Activated gamma-delta T cell treated with Interleukin-2 at 50 U/mL for 16 hours (primary cell): ENCODE measurements at regions not wholly inside any gene's neighbourhood (a gene's known extent, or its start where the extent isn't known, plus 50 kb on each side); places are given as distances from the start of the nearest gene placed in this dataset.

Source experiments
- DNase-seq: peaks from one replicate; pipeline ENCODE4 v3.0.0-alpha.2; 2020

GRCh38 chr12:128047266-128048060, 219.5 kb upstream of the TMEM132C start:
- no peak for DNase-seq

DNA sequence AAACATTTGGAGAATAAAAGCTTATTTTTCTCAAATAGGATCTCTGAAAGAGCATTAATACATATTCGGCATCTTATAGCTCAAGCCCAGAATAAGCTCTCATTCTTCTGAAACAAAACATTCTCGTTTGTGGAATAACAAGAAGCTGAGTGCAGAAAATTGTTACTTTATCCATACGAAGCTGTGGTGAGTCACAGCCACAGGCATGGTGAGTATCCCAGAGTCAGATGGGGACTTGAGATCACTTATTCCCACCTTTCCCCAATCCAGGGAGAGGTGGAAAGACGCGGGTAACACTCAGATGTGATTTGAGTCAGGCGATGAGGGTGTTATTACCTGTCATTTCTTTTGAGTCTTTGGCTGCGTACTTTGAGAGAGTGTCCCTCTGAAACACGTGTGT, 214.6 kb upstream of the TMEM132C start:
- DNase-seq, result no peak

GRCh38 chr12:128052777-128053176, 214.2 kb upstream of the TMEM132C start:
- no peak for DNase-seq

- DNase-seq, result no peak
These were observed 211.4 kb upstream of the TMEM132C start for GRCh38 chr12:128055567-128055966.

DNA sequence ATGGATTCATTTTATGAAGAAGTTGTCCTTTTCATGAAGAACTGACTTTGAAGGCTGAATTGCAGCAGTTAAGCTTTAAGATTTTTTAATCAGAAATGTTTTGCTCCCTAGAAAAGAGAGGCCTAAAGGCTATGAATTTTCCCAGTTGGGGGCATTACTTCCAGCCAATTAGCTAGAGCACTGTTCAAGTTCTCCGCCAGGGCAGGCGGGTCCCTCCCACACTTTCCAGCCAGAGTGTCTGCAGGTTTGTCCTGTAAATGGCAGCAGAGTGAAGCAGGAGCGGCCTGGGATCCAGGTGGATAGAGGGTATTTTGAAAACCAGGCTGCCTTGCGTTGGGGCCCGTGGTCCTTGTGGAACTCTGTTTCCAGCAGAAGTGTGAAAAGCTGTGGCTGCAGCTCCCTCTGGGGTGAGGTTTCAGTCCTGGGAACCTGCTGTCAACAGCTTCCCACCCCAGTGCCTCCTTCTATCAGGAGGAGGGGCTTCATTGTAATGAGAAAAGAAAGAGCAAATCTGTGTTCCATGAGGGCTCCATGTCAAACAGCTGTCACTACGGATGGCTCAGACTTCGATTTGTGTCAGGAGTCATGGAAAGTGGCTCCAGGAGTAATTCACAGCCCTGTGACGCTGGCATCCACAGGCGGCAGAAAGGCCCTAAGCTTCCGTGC, 210.7 kb upstream of the TMEM132C start:
- no peak for DNase-seq

DNA sequence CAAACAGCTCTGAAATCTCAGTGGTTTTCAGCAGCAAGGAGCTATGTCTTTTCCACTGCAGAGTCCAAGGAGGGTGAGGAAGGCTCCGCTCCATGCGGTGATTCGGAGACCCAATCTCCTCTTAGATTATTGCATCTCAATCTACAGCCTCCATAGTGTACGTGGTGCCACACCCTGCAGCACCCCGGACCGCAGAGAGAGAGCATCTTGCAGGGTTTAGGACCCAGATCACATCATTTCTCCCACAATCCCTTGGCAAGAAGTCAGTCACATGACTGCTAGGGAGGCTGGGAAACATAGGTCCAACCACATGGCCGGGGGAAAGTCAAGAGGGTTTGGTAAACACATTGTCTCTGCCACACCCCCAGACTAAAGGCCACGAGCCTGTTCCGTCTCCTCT, 209.4 kb upstream of the TMEM132C start:
- no peak for DNase-seq

- DNase-seq, result no peak
These were observed 207.2 kb upstream of the TMEM132C start for GRCh38 chr12:128059621-128060370.

GRCh38 chr12:128068211-128068610, 198.8 kb upstream of the TMEM132C start:
- no peak for DNase-seq

GRCh38 chr12:128069359-128069997, 197.5 kb upstream of the TMEM132C start:
- DNase-seq, result no peak

DNA sequence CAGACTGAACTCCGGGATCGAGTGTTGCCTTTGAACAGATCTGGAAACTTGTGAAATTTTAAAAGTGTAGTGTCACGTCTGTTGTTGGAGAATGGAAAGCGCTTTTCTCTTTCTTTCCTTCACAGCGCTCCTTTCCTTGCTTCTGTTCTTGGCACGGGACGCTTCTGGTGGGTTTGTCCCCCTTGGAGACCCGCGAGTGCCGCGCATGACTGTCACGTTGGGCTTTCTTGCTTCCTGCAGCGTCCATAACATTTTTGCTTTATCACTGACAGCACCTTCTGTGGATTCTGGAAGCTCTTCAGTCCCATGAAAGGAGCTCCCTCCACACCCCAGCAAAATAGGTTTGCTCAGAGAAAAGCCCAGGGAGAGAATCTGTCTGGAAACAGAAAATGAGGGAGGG, 193.0 kb upstream of the TMEM132C start:
- no peak for DNase-seq

GRCh38 chr12:128075332-128075731, 191.6 kb upstream of the TMEM132C start:
- DNase-seq, result no peak

DNA sequence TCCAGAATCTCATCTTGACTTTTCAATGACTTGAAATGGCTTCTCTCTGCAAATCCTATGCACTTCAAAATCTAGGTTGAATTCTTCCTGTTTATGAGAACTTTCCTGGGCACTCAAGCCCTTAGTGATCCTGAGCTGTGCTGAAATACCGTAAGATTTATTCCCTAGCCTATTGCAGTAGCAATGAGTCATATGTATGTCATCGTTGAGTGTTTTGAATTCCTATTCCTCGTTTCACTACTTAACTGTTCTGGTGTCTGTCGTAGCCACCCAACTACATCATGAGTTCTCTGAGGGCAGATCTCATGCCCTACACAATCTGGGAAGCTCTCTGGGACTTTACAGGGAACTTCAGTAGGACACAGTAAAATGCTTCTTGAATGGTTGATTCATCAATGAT, 190.8 kb upstream of the TMEM132C start:
- no peak for DNase-seq

- no peak for DNase-seq
These were observed 189.6 kb upstream of the TMEM132C start for GRCh38 chr12:128077211-128077916.

GRCh38 chr12:128077917-128078298, 189.1 kb upstream of the TMEM132C start:
- DNase-seq, result no peak

DNA sequence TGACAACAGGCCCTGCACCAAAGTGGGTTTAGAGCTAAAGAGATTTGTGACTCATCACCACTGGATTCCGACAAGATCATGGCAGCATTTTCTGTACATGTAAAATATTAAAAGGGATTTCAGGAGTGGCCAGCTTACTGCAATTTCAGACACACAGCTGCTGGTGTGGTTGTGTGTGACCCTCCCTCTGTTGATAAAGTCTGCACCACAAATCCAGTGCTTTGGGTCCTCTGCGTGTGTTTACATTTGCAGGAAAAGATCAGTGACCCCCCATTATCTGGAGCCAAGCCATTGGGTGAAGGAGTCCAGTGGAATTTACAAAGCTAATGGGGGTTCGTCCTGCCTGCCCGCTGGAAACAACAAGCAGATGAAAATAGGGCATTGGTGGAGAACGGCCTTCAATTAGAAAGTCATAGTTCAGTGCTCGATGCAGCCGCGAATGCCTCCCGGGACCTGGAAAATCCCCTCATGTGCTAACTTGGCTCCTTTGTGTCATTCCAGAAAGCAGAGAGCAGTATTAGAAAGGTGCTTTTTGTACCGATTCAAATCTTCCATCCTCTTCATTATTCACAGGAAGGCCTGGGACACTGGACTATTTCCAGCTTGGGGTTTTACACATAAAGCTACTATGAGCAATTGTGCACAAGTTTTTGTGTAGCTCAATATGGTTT, 188.5 kb upstream of the TMEM132C start:
- DNase-seq, result no peak

DNA sequence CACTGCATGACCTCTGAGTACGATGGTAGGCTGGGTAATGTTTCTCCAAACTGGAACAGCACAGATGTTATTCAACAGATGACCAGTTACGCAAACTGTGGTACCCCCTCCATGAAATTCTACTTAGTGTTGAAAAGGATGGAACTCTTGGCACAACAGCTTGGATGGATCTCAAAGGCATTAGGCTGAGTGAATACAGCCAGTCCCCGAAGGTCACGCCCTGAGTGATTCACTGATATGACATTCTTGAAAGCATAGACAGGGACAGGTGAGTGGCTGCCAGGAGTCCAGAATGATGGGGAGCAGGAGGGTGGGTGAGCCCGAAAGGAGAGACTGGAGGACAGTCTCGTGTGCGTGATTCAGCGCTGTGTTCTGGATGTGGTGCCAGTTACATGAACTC, 187.5 kb upstream of the TMEM132C start:
- no peak for DNase-seq

DNA sequence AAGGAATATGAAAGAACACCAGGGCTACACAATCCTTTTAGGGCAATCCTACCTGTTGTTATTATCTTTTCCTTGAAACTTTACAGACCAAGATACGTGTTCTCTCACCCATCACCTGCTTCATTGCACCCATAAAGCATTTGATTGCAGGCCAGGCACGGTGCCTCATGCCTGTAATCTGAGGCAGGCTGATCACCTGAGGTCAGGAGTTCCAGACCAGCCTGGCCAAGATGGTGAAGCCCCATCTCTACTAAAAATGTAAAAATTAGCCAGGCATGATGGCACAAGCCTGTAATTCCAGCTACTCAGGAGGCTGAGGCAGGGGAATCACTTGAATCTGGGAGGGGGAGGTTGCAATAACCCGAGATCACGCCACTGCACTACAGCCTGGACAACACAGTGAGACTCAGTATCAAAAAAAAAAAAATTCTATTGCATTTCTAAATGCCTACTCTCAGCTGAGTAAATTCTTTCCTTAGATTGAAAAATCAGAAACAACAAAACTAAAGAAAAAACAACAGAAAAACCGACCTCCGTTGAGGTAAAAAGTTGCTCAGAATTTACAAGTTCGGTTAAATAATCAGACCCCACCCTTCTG, 183.7 kb upstream of the TMEM132C start:
- no peak for DNase-seq

- no peak for DNase-seq
These were observed 178.0 kb upstream of the TMEM132C start for GRCh38 chr12:128088926-128089325.

DNA sequence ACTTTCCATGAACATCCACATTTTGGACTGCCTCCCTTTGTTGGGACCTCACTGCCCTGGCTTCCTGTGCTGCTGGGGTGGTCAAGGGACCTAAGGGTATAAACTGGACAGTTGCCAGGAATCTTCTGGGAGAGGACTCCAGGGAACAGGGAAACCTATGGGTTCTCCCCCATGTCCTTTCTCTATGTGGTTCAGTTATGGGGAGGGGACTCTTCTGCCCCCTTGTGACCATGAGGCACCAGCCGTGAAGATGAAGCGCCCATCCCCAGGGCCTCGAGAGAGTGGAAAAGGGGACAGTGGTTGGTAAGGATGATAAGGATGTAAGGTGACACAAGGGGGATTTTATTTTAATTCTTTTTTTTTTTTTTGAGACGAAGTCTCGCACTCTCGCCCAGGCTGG, 177.0 kb upstream of the TMEM132C start:
- no peak for DNase-seq

DNA sequence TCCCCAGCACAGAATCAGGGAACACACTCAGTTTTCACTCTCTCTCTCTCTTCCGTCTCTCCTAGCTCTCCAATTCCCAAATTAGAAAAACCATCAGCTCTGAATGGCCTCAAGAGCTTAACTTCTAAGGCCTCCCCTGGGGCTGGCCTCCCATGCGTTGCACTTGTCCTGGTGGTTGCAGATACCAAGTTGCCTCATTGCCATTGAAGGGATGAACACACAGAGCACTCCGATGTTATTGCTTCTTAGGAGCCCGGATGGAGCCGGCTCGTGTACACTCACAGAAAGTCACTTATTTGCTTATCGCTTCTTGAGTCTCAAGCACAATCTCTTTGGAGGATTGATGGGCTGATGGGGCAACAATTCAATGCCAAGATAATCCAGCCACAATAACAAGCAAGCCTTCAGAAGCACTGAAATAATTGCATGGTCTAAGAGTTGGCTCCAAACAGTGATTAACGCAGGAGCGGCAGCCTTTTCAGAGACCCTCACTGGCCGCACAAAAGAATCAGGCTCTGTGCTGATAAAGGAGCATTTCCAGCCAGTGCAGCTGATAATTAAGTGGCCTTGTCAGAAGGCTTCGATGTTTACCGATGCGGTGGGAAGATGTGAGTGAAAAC, 175.8 kb upstream of the TMEM132C start:
- DNase-seq, result no peak

DNA sequence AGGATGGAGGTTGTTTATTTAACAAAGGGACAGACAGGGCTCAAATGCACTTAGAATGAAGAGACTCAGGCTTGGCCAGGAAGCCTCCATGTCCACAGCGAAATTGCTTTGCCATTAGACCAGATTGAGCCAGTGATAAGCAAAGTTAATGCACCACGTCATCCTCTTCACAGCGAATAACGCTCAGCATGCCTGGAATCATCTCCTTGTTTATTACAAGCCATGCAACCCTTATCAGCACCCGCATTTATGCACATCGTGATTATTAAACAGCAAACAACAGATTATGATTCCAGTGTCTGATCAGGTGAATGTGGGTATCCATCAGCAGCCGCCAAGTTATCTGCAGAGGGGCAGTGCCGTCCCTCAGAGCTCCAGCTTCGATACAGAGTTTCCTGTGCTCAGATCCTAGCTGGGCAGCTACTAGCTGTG, 175.0 kb upstream of the TMEM132C start:
- no peak for DNase-seq
